Choroid plexus epithelial cell (primary cell): ENCODE measurements at regions not wholly inside any gene's neighbourhood (a gene's known extent, or its start where the extent isn't known, plus 50 kb on each side); places are given as distances from the start of the nearest gene placed in this dataset.

ENCODE experiments used
- DNase-seq: peaks from one replicate; pipeline ENCODE4 v3.0.0-alpha.2; 2010; ENCODE audit warnings: low read depth
- H3K4me3 ChIP-seq: 2 replicates; pipeline ENCODE4 v1.5.1; 2011; ENCODE audit warnings: low read depth, mild to moderate bottlenecking, control low read depth, low read length, moderate library complexity
- CTCF ChIP-seq: conservative IDR thresholded peaks from 2 replicates; pipeline ENCODE4 v1.5.1; 2011; ENCODE audit warnings: low read depth, mild to moderate bottlenecking, control low read depth, inconsistent platforms, low read length, moderate library complexity

- DNase-seq: no peak
- no peak overlapping the region for H3K4me3 ChIP-seq
- no peak for TF ChIP-seq CTCF
Observed at GRCh38 chr5:92861531-92862285, 719.3 kb downstream of the NR2F1-AS1 start.

GRCh38 chr5:92860061-92860460 is 721.0 kb downstream of the NR2F1-AS1 start:
- TF ChIP-seq CTCF: no peak
- H3K4me3 ChIP-seq: no peak overlapping the region
- no peak for DNase-seq

DNA sequence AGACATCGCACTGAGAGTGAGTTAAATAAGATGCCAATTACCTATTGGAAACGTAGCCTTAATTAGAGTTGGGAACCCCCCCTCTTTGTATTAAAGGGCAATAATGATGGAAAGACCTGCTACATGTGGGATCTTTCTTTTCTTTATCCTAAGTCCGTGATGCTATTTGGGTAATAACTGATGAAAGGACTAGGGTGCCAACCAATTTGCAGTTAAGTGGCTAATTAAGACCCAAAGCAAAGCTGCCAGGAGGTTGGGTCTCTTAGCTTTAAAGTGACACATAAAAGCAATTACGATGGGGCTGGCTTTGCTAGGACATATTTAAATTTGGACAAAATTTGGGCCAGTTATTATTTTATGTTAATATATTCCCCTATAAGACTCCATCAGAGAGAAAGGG is 728.8 kb downstream of the NR2F1-AS1 start:
- no peak for TF ChIP-seq CTCF
- H3K4me3 ChIP-seq: no peak overlapping the region
- DNase-seq: no peak

- no peak overlapping the region for H3K4me3 ChIP-seq
- DNase-seq: peak; percentile 65
- no peak for TF ChIP-seq CTCF
Observed at GRCh38 chr5:92850886-92851285, 730.1 kb downstream of the NR2F1-AS1 start.

DNA sequence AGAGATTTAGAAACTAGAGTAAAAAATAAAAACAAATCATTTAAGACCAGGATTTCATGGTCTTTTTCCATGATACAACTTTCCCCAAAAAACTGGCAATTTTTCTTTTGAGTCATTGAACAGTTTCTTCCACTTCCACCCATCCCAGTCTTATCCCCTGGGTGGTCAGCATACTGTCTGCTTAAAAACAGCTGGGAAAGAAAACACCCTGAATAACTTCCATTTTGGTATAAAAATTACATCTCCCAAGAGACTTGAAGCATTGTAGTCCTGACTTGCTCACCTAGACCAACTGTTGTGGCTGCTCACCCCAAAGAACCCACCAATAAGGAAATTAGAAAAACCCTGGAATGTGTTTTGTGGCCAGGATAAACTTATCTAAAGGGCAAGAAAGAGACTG is 731.3 kb downstream of the NR2F1-AS1 start:
- no peak for DNase-seq
- H3K4me3 ChIP-seq: no peak overlapping the region
- no peak for TF ChIP-seq CTCF

DNA sequence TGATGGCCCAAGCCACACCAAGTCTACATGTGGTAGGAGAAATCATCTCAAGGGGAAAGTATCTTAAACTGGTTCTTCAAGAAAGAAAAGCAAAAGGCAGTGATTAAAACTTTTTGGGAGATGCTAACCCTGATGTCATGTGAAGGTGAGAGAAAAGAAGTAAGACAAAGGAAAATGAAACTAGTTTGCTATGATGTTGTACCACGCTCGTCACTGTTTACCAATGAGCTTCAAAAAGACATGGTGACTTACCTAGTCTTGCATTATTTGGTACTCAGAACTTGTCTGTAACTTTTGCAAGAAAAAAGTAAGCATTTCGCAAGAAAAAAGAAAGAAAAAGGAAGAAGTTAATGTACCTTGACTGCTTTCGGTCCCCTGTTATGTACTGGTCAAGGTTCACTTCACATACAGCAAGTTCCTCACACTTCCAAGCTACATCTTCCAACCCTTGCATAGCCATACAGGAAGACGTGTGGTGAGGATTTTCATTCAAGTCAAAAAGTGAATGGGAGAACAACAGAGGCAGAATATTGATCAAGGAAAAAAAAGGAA is 739.3 kb downstream of the NR2F1-AS1 start:
- H3K4me3 ChIP-seq: no peak overlapping the region
- TF ChIP-seq CTCF: no peak
- no peak for DNase-seq

DNA sequence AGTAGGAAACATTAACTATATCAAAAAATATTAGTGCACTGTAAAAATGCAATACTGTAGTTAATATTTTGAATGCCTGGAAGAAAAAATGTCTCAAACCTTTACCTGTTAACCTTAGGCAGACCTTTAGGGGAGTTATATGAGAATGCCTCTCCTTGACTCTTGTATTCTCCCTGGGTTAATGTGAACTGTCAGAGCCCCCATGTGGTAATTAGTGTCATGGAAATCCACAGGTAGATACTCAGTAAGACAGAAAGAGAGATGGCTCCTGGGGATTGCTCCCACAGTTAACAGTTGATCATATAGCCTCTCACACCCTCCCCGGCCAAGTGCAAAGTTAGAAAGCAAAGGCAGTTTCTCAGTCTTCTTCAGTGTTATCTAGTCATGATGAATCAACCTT is 742.8 kb downstream of the NR2F1-AS1 start:
- DNase-seq: peak; percentile 44
- TF ChIP-seq CTCF: peak; percentile 34
- no peak overlapping the region for H3K4me3 ChIP-seq
